ENCODE measurements at regions not wholly inside any gene's neighbourhood (a gene's known extent, or its start where the extent isn't known, plus 50 kb on each side); places are given as distances from the start of the nearest gene placed in this dataset.

DNA sequence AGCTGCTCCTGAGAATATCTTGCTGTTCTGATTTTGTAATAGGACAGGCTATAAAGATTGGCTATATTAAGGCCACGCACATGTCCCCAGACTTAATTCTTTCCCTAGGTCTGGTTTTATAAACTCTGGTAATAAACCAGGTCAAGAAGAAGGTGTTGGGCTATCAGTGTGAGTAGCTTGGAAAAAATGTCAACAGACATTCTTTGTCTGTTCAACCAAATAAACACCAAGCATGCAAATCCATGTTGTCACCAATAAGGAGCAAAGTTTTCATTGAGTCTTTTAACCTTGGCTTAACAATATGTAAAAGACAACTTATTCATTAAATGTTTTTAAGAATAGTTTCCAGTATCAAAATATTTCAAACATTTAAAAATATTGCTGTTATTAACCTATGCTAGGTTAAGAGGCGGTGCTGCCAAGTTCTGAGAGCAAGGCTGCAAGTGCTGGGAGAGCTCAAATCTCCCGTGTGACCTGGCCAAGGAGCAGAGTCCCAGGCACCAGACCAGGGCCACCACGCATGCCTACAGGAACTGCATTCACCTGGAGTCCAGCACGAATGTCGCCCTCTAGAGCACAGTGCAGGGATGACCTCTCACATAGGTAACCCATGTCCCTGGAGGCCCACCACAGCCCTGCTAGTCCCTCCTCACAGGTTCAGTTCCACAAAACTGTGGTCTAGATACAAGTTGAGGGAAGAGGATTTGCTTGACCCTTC lies 120.5 kb upstream of the POU3F3 start:
- Histone ChIP-seq H4K20me1 (replicated peaks in 1 of 2; ENCODE audit: control insufficient read depth in 1 of 2, insufficient read depth in 2 of 2, low read length in 2 of 2) (no peaks in the 10 kb centered on the region), H4K5ac (ENCODE audit: insufficient read length, low read depth, low read length) (no peak overlapping the region), H3K9me3 (ENCODE audit: insufficient read depth in 2 of 2, low read depth in 1 of 2, low read length in 1 of 2) (peaks cover 3 to 7% of the 10 kb centered on the region in 2 experiments; a peak in 3 of 4 replicates), H2BK120ac (replicated peaks; ENCODE audit: low read depth, low read length) (no peak overlapping the region), H4K8ac (ENCODE audit: extremely low read depth, insufficient read depth, low read length) (no peak overlapping the region), H3K23me2 (ENCODE audit: low read depth, low read length) (no peaks in the 10 kb centered on the region), H3K79me1 (ENCODE audit: low read depth, low read length) (no peaks in the 10 kb centered on the region), H3K4ac (replicated peaks; ENCODE audit: insufficient read length, low read depth, low read length) (no peak overlapping the region), H3K27ac (ENCODE audit: low read depth, low read length) (no peak overlapping the region), H3K4me3 (ENCODE audit: extremely low read depth in 1 of 4, insufficient read depth in 2 of 4, low read depth in 3 of 4, low read length in 4 of 4) (no peak overlapping the region), H2BK12ac (ENCODE audit: low read depth, low read length) (no peak overlapping the region), H3K14ac (ENCODE audit: insufficient read length) (no peak overlapping the region), H3K4me2 (ENCODE audit: insufficient read depth in 1 of 2, low read depth in 2 of 2, low read length in 2 of 2) (no peak overlapping the region), H4K91ac (replicated peaks; ENCODE audit: insufficient read length, low read length) (no peak overlapping the region), H2BK20ac (ENCODE audit: low read length) (no peak overlapping the region), H2AK5ac (ENCODE audit: low read depth, low read length) (no peak overlapping the region), H3K36me3 (ENCODE audit: control insufficient read depth in 2 of 4, insufficient read depth in 4 of 4, low read length in 3 of 4) (no peaks in the 10 kb centered on the region; a peak in 1 of 8 replicates), H3K27me3 (replicated peaks in 1 of 4; ENCODE audit: control insufficient read depth in 3 of 4, extremely low read depth in 1 of 4, insufficient read depth in 3 of 4, low read length in 3 of 4) (0 out of 7 replicates have a peak, but pooled peaks cover 0 to 2% (median 0%) of the 10 kb centered on the region in 4 experiments), H3K9ac (replicated peaks in 1 of 4; ENCODE audit: extremely low read depth in 1 of 4, low read depth in 3 of 4, low read length in 3 of 4) (no peak overlapping the region), H2BK5ac (ENCODE audit: low read depth, low read length) (no peak overlapping the region), H2BK15ac (ENCODE audit: low read length) (no peak overlapping the region), H2AFZ (ENCODE audit: low read length) (no peak overlapping the region), H3K23ac (ENCODE audit: insufficient read length) (no peak overlapping the region), H3K79me2 (ENCODE audit: control insufficient read depth in 1 of 2, insufficient read depth in 2 of 2, low read length in 2 of 2) (no peaks in the 10 kb centered on the region), H3K18ac (ENCODE audit: extremely low read depth, low read length) (no peak overlapping the region), H3K4me1 (replicated peaks in 1 of 4; ENCODE audit: control insufficient read depth in 3 of 4, insufficient read depth in 4 of 4, low read length in 3 of 4) (no peaks in the 10 kb centered on the region), H3K56ac (replicated peaks; ENCODE audit: insufficient read length, low read depth, low read length) (no peak overlapping the region)
- CTCF ChIA-PET (ENCODE audit: partially characterized antibody): interaction anchor here (0.6 to 2.6 kb wide), 33 partner anchors 8 to 656 kb away, joined by 3 to 20 read pairs (median 4); no protein-coding TSS in a partner anchor
- DNase-seq (ENCODE audit: low read depth in 1 of 2, low spot score in 2 of 2): peak; percentile 54 to 76
- FAIRE-seq: peak; percentile 94
- POLR2A ChIA-PET (ENCODE audit: partially characterized antibody): no interaction called here
- WGBS, 2 experiments (ENCODE audit: extremely low coverage in 1 of 2, insufficient coverage in 1 of 2, insufficient read length in 1 of 2, insufficient replicate concordance in 2 of 2, low coverage in 1 of 2, low lambda C conversion rate in 2 of 2, missing lambda C conversion rate in 1 of 2): 64% methylated on average over 6 of the region's 6 CpGs; no CpG with 5 or more reads in 1 of the 2 experiments
- no peak for TF ChIP-seq SAP30 (IDR thresholded peaks at IDR 0.05; ENCODE audit: insufficient read depth, insufficient replicate concordance, low read length)
- TF ChIP-seq JUND (IDR thresholded peaks at IDR 0.05; ENCODE audit: low read length): no peak
- TF ChIP-seq CTCF (IDR thresholded peaks at IDR 0.05; ENCODE audit: control extremely low read depth in 1 of 3, insufficient read depth in 1 of 3, low read depth in 1 of 3, low read length in 3 of 3): peak; percentile 81 to 96 (median 95)
- TF ChIP-seq KDM1A (IDR thresholded peaks at IDR 0.05; ENCODE audit: borderline replicate concordance, low read length): no peak
- no peak for TF ChIP-seq CTBP2 (IDR thresholded peaks at IDR 0.05; ENCODE audit: borderline replicate concordance, insufficient read depth, insufficient read length, low read length)
- no peak for TF ChIP-seq BCL11A (IDR thresholded peaks at IDR 0.05; ENCODE audit: low read depth in 2 of 2, low read length in 2 of 2)
- no peak for TF ChIP-seq EZH2 (IDR thresholded peaks at IDR 0.05; ENCODE audit: low read depth, low read length, severe bottlenecking)
- no peak for TF ChIP-seq CEBPB (IDR thresholded peaks at IDR 0.05; ENCODE audit: low read depth, low read length)
- no peak for TF ChIP-seq SP1 (IDR thresholded peaks at IDR 0.05; ENCODE audit: low read depth, low read length)
- no peak for TF ChIP-seq ZNF274 (IDR thresholded peaks at IDR 0.05; ENCODE audit: borderline replicate concordance, extremely low read depth, low read length)

All from H1 (cell line).